Astrocyte (in vitro differentiated cells and primary cell): ENCODE measurements at regions not wholly inside any gene's neighbourhood (a gene's known extent, or its start where the extent isn't known, plus 50 kb on each side); places are given as distances from the start of the nearest gene placed in this dataset.

Experiments
- DNase-seq: peaks from one replicate; pipeline ENCODE4 v3.0.0-alpha.2; 2010; ENCODE audit warnings: low read depth
- FAIRE-seq: peaks from 2 replicates; lab custom pipeline; 2011; peaks lifted over from hg19 to GRCh38; lab: Jason Lieb, UNC
- H2AFZ ChIP-seq: 2 replicates; pipeline ENCODE4 v1.6.0; 2012; ENCODE audit warnings: low read depth, low read length, inconsistent platforms
- H3K27ac ChIP-seq: 2 replicates; pipeline ENCODE4 v1.5.1; 2011; ENCODE audit warnings: low read depth, low read length, inconsistent platforms
- H3K27me3 ChIP-seq: 2 replicates; pipeline ENCODE4 v1.6.0; 2011; ENCODE audit warnings: low read length, inconsistent platforms; ENCODE audit not compliant: insufficient read depth
- H3K36me3 ChIP-seq: 2 replicates; pipeline ENCODE4 v1.5.1; 2011; ENCODE audit warnings: low read length, inconsistent platforms; ENCODE audit not compliant: insufficient read depth
- H3K4me1 ChIP-seq: 2 replicates; pipeline ENCODE4 v1.5.1; 2011; ENCODE audit warnings: low read length, inconsistent platforms; ENCODE audit not compliant: insufficient read depth
- H3K4me2 ChIP-seq: 2 replicates; pipeline ENCODE4 v1.6.0; 2012; ENCODE audit warnings: low read length, inconsistent platforms
- H3K4me3 ChIP-seq: 2 replicates; pipeline ENCODE4 v1.5.1; 2011; ENCODE audit warnings: low read depth, mild to moderate bottlenecking, low read length, inconsistent platforms; ENCODE audit not compliant: insufficient read depth
- H3K79me2 ChIP-seq: 2 replicates; pipeline ENCODE4 v1.6.0; 2012; ENCODE audit warnings: mild to moderate bottlenecking, low read length, inconsistent platforms; ENCODE audit not compliant: insufficient read depth
- H3K9ac ChIP-seq: 2 replicates; pipeline ENCODE4 v1.6.0; 2012; ENCODE audit warnings: mild to moderate bottlenecking, low read length, inconsistent platforms
- H3K9me3 ChIP-seq: 2 replicates; pipeline ENCODE4 v1.5.1; 2012; ENCODE audit warnings: low read depth, mild to moderate bottlenecking, low read length, inconsistent platforms; ENCODE audit not compliant: insufficient read depth
- H4K20me1 ChIP-seq: 2 replicates; pipeline ENCODE4 v1.6.0; 2012; ENCODE audit warnings: low read length, inconsistent platforms; ENCODE audit not compliant: insufficient read depth
- H3K27ac Mint-ChIP-seq: one replicate; pipeline ENCODE4 v1.8.0; 2021; ENCODE audit warnings: mild to moderate bottlenecking, mixed read lengths; ENCODE audit not compliant: unreplicated experiment
- H3K27me3 Mint-ChIP-seq: one replicate; pipeline ENCODE4 v1.8.0; 2021; ENCODE audit warnings: low read depth, mixed read lengths; ENCODE audit not compliant: unreplicated experiment
- H3K36me3 Mint-ChIP-seq: one replicate; pipeline ENCODE4 v1.8.0; 2021; ENCODE audit warnings: low read depth, mixed read lengths; ENCODE audit not compliant: unreplicated experiment
- H3K4me1 Mint-ChIP-seq: one replicate; pipeline ENCODE4 v1.8.0; 2021; ENCODE audit warnings: low read depth, mixed read lengths; ENCODE audit not compliant: unreplicated experiment
- H3K4me3 Mint-ChIP-seq: one replicate; pipeline ENCODE4 v1.8.0; 2021; ENCODE audit warnings: mild to moderate bottlenecking, moderate library complexity, mixed read lengths; ENCODE audit not compliant: unreplicated experiment
- H3K9me3 Mint-ChIP-seq: one replicate; pipeline ENCODE4 v1.8.0; 2021; ENCODE audit warnings: mild to moderate bottlenecking, mixed read lengths; ENCODE audit not compliant: unreplicated experiment
- CTCF ChIP-seq: IDR thresholded peaks from 2 replicates; pipeline ENCODE4 v1.5.1; 2011; ENCODE audit warnings: low read depth, mild to moderate bottlenecking, inconsistent platforms, low read length, moderate library complexity; ENCODE audit not compliant: insufficient read depth
- EZH2 ChIP-seq: IDR thresholded peaks from 2 replicates; pipeline ENCODE4 v1.6.1; 2012; ENCODE audit warnings: mild to moderate bottlenecking, low read length, inconsistent platforms; ENCODE audit not compliant: insufficient read depth

DNA sequence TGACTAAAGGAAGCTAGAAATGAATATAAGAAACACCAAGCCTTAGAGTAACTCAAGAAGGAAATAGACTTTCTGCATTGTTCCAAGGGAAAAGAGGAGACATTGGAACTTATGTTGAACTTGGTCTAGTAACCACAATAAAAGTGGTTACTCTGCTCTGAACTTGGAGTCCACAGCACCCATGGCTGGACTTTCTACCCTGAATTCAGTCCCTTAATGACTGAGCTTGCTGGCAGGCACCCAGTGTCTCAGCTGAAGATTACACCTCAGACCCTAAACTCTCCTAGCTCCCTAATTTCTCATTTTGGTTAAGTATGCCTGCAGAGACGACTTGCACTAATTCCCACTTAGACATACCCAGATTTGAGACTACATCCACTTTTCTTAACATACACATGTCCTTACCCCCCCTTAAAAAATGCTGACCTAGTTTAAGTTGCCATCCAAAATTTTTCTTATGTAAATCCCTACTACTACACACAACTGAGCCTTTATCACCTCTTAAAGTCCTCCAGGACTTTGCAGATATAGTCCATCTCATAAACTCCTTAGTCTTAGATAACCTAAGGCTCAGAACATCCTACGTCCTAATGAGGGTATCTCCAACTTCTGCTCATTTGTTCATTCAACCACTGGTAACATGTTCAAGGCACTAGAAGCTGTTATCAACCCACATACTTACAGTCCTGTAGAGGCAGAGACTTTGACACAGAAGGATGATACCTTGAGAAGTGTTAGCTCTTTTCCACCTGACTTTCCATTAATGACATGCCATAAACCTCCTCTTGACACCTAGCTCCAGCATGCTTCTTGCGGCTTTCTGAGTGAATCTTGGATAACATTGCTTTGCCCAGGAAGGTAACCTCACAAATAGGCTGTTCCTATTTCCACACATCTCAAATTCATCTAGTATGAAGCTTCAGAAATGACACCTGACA lies 129.8 kb downstream of the ALDH8A1 start:
- Mint-ChIP-seq H3K4me3 (no peak overlapping the region), H3K27ac (no peak overlapping the region), H3K9me3 (peaks cover under 1% of the 10 kb centered on the region), H3K36me3 (no peaks in the 10 kb centered on the region), H3K4me1 (peaks cover 2% of the 10 kb centered on the region), H3K27me3 (peaks cover 4% of the 10 kb centered on the region)
- no peak overlapping the region for H3K27ac ChIP-seq
- H3K27me3 ChIP-seq: no peaks in the 10 kb centered on the region
- no peak overlapping the region for H3K9ac ChIP-seq
- no peak for DNase-seq
- H3K4me3 ChIP-seq: no peak overlapping the region
- H4K20me1 ChIP-seq: no peaks in the 10 kb centered on the region
- no peak overlapping the region for H2AFZ ChIP-seq
- no peak for FAIRE-seq
- H3K79me2 ChIP-seq: no peaks in the 10 kb centered on the region
- TF ChIP-seq CTCF (no peak), EZH2 (no peak)
- H3K9me3 ChIP-seq: no peaks in the 10 kb centered on the region
- no peak overlapping the region for H3K4me2 ChIP-seq
- H3K36me3 ChIP-seq: no peaks in the 10 kb centered on the region
- H3K4me1 ChIP-seq: peaks cover 14% of the 10 kb centered on the region

DNA sequence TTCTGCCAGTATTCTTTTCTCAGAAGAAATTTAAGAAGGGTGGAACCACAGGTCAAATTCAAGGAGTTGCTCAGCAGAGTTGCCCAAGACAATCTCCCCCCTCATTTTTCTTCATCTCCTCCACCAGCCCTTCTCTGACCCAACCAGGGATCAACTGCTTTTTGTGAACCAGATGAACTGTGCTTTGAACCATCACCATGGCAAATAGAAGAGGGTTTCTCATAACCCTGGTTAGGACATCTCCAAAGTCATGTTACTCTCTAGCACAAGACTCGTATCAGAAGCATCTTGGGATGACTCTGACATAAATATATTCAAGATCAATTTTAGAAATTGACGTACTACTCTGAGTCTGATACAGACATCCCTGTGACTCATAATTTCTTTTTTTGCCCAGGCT lies 130.7 kb downstream of the ALDH8A1 start:
- H3K27ac Mint-ChIP-seq: no peak overlapping the region
- Histone ChIP-seq H3K9ac (no peak overlapping the region), H4K20me1 (no peaks in the 10 kb centered on the region), H3K4me3 (no peak overlapping the region), H3K27ac (no peak overlapping the region), H3K27me3 (no peaks in the 10 kb centered on the region), H3K79me2 (no peaks in the 10 kb centered on the region), H3K4me2 (no peak overlapping the region), H3K36me3 (no peaks in the 10 kb centered on the region), H3K4me1 (peaks cover 16% of the 10 kb centered on the region), H3K9me3 (no peaks in the 10 kb centered on the region), H2AFZ (no peak overlapping the region)
- H3K36me3 Mint-ChIP-seq: no peaks in the 10 kb centered on the region
- H3K4me3 Mint-ChIP-seq: no peak overlapping the region
- no peak for FAIRE-seq
- no peaks in the 10 kb centered on the region for H3K9me3 Mint-ChIP-seq
- TF ChIP-seq EZH2: no peak
- no peak for TF ChIP-seq CTCF
- H3K27me3 Mint-ChIP-seq: peaks cover 4% of the 10 kb centered on the region
- H3K4me1 Mint-ChIP-seq: peaks cover 2% of the 10 kb centered on the region
- no peak for DNase-seq

- peaks cover 18% of the 10 kb centered on the region for H3K4me1 ChIP-seq
- FAIRE-seq: no peak
These were observed 132.5 kb downstream of the ALDH8A1 start for GRCh38 chr6:134817448-134817847.

More at GRCh38 chr6:134817448-134817847, 132.5 kb downstream of the ALDH8A1 start:
- Mint-ChIP-seq H3K27me3 (peaks cover 4% of the 10 kb centered on the region), H3K4me1 (no peaks in the 10 kb centered on the region), H3K36me3 (no peaks in the 10 kb centered on the region), H3K4me3 (no peak overlapping the region), H3K27ac (no peak overlapping the region), H3K9me3 (no peaks in the 10 kb centered on the region)
- Histone ChIP-seq H3K27ac (no peak overlapping the region), H3K9me3 (no peaks in the 10 kb centered on the region), H2AFZ (no peak overlapping the region), H3K79me2 (no peaks in the 10 kb centered on the region), H3K4me2 (peak overlapping the region; percentile 8), H4K20me1 (no peaks in the 10 kb centered on the region), H3K27me3 (no peaks in the 10 kb centered on the region), H3K9ac (no peak overlapping the region), H3K36me3 (no peaks in the 10 kb centered on the region), H3K4me3 (no peak overlapping the region)
- no peak for TF ChIP-seq CTCF
- DNase-seq: no peak
